ENCODE measurements at regions not wholly inside any gene's neighbourhood (a gene's known extent, or its start where the extent isn't known, plus 50 kb on each side); places are given as distances from the start of the nearest gene placed in this dataset.

DNA sequence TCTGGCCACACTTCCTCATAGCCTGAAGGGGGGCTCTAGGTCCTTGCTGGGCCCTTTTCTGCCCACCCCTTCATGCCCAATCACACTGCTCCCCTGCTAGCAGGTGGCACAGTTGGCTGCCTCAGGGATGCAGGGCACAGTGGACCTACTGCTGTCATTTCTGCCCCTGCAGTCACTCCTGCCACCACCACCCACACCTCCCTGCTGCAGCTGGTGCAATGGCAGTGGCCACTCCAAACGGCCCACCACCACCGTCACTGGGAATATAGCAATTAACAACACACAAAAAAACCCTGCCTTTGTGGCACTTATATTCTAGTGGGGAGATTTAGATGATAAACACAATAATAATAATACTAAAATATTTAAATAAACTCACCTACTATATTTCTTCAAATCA lies 162.4 kb upstream of the DUSP10 start:
- Histone ChIP-seq H3K4ac (ENCODE audit: low read depth, low read length) (no peak overlapping the region), H3K79me2 (ENCODE audit: insufficient read depth, low read length) (no peaks in the 10 kb centered on the region), H3K23ac (ENCODE audit: insufficient read length, low read depth, low read length) (no peak overlapping the region), H2AK5ac (ENCODE audit: insufficient read length, low read length) (no peak overlapping the region), H3K27ac (ENCODE audit: insufficient read length, low read depth, low read length) (no peak overlapping the region), H4K8ac (replicated peaks; ENCODE audit: insufficient read length, low read depth, low read length) (no peak overlapping the region), H4K91ac (ENCODE audit: insufficient read length, low read depth, low read length) (no peak overlapping the region), H2BK5ac (ENCODE audit: insufficient read length, low read length) (no peak overlapping the region), H3T11ph (ENCODE audit: low read length) (no peak overlapping the region), H3K14ac (ENCODE audit: insufficient read depth, low read length) (no peak overlapping the region), H3K56ac (ENCODE audit: insufficient read length, low read depth, low read length) (no peak overlapping the region), H3K79me1 (ENCODE audit: insufficient read depth, low read depth, low read length, poor library complexity, severe bottlenecking) (no peaks in the 10 kb centered on the region), H4K20me1 (ENCODE audit: control insufficient read depth, insufficient read depth, insufficient read length) (no peaks in the 10 kb centered on the region), H3K4me2 (ENCODE audit: insufficient read depth, insufficient read length, low read length) (no peak overlapping the region), H2BK15ac (ENCODE audit: low read depth, low read length) (no peak overlapping the region), H3K18ac (ENCODE audit: insufficient read length, low read depth, low read length) (no peak overlapping the region), H3K4me1 (ENCODE audit: insufficient read depth, low read length) (no peaks in the 10 kb centered on the region), H3K23me2 (ENCODE audit: insufficient read length, low read depth, low read length, poor library complexity, severe bottlenecking) (no peaks in the 10 kb centered on the region), H3K9me3 (ENCODE audit: control insufficient read depth, low read depth, low read length) (no peaks in the 10 kb centered on the region), H2BK20ac (ENCODE audit: low read depth, low read length, poor library complexity, severe bottlenecking) (no peak overlapping the region), H2BK120ac (ENCODE audit: low read depth, low read length, poor library complexity, severe bottlenecking) (no peak overlapping the region), H2AFZ (ENCODE audit: low read length) (no peak overlapping the region), H2BK12ac (ENCODE audit: insufficient read length, low read depth, low read length) (no peak overlapping the region), H3K9ac (ENCODE audit: extremely low read depth, insufficient read length, low read length) (no peak overlapping the region), H4K5ac (ENCODE audit: insufficient read length, low read depth, low read length) (no peak overlapping the region), H3K27me3 (ENCODE audit: insufficient read depth, low read length) (no peaks in the 10 kb centered on the region)
- H3K4me3 Mint-ChIP-seq, result no peak overlapping the region
- H3K4me1 Mint-ChIP-seq, result peaks cover 0 to 3% of the 10 kb centered on the region in 2 experiments; a peak in 1 of 4 replicates
- no CpG with 5 or more reads among the region's 2 CpGs for WGBS (ENCODE audit: extremely low coverage, insufficient read length, low lambda C conversion rate)
- no peaks in the 10 kb centered on the region for H3K36me3 Mint-ChIP-seq (ENCODE audit: insufficient read depth in 1 of 3, low read depth in 3 of 3)
- no peaks in the 10 kb centered on the region for H3K9me3 Mint-ChIP-seq
- H3K27me3 Mint-ChIP-seq (ENCODE audit: low read depth), result no peaks in the 10 kb centered on the region
- no peak overlapping the region for H3K27ac Mint-ChIP-seq
- no peak for DNase-seq
- TF ChIP-seq CTCF (conservative IDR thresholded peaks at IDR 0.05), result no peak
